Cerebellar nuclear complex (tissue), 1 donor: ENCODE measurements at regions not wholly inside any gene's neighbourhood (a gene's known extent, or its start where the extent isn't known, plus 50 kb on each side); places are given as distances from the start of the nearest gene placed in this dataset.
"Not testable (repeated sequence)": the region's sequence is repeated elsewhere in the genome, so short reads cannot be mapped to it uniquely, and the experiment has no call there.

Source experiments
- DNase-seq, 2 experiments: peaks; one replicate each; lab custom pipeline; 2025; lab: John Stamatoyannopoulos, UW

DNA sequence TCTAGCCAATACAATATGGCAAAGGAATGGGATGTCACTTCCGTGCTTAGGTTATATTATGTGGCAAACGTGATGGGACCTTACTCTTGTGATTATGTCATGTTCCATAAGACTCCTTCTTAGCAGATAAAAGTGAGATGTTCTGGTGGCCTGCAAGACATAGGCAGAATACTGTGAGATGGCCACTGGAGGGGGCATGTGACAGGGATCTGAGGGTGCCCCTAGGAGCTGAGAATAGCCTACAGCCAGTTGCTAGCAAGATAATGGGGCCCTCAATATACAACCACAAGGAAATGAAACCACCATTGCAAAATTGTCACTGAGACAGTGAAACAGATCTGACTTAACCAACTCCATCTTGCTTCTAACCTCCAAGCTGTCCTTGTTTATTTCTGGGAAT, 151.4 kb upstream of the SSTR1 start:
- no peak for DNase-seq

DNA sequence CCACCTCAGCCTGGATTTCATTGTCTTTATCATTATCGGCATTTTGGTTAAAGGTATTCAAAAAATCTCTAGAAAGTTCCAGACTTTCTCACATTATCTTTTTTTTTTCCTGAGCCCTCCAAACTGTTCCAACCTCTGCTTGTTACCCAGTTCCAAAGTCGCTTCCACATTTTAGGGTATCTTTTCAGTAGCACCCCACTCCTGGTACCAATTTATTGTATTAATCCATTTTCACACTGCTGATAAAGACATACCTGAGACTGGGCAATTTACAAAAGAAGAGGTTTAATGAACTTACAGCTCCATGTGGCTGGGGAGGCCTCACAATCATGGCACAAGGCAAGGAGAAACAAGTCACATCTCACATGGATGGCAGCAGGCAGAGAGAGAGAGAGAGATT, 145.5 kb upstream of the SSTR1 start:
- DNase-seq = not testable (repeated sequence)

DNA sequence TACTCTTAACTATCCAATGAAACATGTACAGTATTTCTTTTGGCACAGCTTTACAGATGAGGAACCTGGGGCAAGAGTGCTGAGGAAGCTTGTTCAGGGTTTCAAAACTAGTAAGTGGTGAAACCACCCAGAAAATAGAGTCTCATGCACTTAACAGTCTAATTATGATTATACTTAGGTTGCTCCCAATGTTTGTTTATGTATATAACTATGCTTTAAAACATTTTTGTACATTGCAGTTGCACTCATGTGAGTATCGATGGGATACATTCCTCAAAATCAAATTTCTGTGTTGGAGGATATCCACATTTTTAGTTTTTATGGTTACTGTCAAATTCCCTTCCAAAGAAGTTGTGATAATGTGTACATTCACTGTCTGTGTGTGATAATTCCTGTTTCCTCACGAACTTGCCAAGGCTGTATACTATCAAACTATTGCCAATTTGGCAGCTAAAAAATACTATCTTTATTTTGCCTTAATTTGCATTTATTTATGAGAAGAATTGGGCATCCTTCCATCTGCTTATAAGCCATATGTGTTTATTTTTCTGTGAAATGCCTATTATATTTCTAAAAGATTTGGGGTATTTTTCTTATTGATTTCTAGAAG, 143.9 kb upstream of the SSTR1 start:
- DNase-seq = no peak

DNA sequence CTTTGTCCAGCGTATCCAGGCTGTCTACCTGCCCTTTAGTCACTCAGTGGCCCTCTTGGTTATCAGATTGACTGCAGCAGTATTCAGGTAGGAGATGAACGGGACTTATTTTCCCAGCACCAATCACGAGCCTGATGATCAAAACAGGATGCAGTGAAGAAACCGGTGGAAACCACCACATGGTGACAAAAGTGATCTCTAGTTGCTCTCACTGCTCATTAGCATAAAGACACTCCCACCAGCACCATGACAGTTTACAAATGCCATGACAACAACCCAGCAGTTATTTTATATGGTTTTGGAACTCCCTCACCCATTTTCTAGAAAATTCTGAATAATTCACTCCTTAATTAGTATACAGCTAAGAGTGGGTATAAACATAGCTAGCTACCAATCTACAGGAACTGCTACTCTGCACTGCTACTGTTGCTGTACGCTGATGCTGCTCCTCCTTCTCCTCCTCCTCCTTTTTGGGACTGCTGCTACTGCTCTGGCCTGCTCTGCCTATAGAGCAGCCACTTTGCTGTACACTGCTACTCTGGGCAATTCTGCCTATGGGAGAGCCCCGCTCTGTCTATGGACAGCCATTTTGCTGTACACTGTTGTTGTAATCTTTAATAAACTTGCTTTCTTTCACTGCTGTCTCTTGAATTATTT, 142.5 kb upstream of the SSTR1 start:
- DNase-seq = no peak

DNA sequence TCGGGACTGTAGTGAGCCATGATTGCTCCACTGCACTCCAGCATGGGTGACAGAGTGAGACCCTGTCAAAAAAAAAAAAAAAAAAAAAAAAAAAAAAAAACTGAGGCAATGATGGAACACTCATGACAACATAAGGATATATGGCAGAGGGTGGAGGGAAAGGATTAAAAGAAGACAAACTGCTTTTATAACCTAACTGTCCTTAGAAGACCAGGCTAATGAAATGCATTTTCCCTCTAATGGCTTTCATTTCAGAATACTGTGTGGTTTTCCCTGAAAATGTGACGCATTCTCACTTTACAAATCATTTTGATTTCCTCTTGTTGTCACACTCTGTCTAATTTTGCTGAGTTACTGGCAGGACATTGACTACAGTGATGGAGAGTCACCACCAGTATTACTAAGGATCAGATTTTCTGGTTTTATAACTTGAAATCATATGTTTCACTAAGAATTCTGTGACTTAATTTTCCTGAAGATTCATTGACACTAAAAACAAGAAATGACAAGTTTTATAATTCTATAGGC, 137.6 kb upstream of the SSTR1 start:
- no peak for DNase-seq

DNA sequence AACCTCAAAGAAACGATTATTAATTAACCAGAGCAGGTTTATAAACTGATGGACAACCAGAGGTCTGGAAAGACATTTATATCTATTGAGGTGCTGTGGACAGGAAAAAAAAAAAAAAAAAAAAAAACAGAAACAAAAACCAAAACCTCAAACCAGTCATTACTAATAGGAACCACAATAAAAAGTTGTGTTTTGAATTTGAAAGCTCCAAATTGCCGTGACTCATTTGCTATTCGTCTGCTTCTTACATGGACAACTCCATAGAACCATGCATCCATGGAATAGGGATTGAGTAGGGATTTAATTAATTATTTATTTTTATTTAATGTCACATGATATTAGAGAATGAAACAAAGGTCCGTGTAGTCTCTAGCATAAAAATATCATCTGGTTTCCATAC, 134.1 kb upstream of the SSTR1 start:
- DNase-seq = no peak

DNA sequence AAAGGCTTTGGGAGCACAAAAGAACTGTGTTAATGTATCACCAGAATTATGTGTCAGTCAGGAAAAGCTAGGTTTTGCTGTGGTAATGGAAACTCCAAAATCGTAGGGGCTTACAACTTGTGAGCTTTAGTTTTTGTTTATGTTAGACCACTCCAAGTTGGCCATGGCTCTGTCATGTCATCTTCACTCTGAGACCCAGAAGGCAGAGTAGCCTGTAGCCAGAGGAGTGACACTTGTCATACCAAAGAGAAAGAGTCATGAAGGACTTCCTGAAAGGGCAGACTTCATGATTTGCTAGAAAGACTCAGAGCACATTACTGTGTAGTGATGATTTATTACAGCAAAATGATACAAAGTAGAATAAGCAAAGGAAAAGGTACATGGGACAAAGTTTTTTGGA, 133.6 kb upstream of the SSTR1 start:
- DNase-seq = no peak

DNA sequence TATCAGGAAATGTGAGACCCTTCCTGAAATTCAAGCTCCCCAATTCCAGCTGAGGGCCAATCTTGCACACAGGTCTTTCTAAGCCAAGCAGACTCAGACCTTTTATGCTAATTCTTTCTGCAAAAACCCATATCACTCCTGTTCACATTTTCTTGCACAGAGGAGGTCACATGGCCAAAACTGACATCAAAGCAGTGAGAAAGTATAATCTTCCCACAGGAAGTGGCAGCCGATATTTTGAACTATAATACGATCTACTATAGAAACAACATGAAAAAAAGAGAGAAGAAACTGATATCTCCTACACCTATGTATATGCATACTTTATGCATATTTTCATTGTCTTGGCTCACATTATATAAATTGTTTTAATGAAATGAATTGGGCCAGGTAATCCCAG, 132.9 kb upstream of the SSTR1 start:
- DNase-seq = no peak

DNA sequence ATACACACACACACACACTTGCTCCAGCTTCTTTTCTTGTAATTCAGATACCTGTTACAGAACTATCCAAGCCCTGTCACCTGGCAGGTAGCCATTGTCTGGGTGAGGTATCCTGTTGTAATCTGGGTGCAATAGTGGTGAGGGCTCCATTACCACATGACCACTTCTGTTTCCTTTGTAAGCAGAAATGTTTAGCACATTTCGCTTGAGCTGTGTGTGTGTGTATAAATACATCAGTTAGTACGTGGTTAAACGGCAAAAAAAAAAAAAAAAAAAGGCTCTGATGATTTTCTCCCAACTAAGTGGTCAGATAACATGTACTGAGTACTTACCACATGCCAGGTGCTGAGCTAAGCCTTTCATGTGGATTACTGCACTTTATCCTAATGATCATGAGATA, 129.3 kb upstream of the SSTR1 start:
- DNase-seq = no peak

DNA sequence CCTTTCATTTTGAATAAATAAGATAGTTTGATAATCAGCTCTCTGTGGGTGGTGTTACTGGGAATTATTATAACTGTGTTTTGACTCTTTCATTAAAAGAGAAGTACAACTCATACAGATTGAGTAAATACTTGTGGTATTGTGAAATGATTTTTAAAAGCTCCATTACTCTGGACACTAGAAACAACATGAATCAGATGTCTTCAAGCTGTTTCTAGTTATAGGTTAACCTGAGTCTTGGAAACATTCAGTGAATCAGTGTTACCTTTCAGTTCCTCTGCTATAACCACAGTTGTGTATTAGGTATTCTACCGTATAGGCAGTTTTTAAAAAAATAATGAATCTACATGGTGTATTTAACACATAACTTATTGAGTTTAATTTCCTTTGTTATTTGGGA, 128.4 kb upstream of the SSTR1 start:
- no peak for DNase-seq

DNA sequence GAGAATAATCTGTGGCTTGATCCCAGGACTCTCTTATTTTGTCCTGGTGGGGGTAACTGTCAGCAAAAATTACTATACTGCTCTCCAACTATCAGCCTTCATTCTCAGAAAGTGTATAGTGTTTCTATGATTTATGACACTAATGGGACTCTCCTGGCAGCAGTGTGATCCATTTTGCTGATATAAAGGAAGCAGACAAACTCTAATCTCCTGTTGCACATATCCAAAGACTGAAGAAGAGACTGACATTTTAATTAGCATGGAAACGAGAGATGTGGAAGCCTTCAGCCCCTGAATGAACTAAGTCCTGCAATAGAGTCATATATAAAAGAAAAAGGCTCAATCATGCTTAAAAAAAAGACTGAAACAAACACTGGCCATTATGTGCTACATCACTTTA, 127.8 kb upstream of the SSTR1 start:
- no peak for DNase-seq

DNA sequence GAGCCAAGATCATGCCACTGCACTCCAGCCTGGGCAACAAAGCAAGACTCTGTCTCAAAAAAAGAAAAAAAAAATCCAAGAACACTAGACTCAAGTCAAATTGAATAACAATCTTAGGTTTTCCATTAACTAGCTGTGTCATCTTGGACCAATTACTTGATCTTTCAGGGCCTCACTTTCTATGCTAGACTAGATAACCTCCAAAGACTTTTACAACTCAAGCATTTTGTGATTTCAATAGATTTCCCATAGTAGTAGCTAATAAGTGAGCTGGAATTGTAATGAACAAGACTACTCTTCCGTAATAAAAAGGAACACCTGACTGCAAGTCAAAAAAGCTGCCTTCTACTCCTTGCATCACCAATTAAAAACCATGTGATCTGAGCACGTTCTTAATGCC, 127.0 kb upstream of the SSTR1 start:
- DNase-seq = no peak

DNA sequence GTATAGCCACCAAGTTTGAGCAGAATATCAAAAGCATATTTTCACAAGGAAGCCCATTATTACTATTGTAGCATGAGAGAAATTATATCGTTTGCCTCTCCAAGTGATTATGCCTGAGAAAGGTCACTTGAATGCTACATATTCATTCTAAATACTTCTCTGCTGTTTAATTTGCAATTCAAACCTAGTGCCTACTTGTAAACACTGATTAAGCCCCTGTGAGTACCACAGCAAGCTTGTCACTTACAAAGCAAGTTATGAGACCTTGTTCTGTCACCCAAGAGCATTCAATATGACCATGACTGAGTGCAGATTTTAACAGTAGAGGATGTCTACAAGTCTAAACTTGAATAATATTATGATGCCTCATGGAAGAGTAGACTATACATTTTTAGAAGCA, 124.7 kb upstream of the SSTR1 start:
- DNase-seq = no peak

DNA sequence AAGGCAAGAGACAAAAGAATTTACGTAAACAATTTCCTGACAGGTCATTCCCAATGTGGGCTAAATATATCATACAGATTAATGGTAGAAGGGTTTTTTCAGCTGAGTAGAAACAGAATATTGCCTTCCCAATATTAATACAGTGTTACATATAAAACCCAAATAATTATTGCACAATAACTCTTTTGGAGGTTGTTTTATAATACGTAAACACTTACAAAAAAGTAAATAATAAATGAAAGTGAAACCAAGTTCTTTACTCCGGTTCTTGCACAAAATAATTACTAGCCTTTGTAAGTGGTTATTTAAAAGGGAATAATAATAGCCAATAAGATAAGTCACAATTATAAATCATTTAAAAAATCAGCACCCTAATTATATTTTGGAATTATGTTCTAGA, 118.6 kb upstream of the SSTR1 start:
- no peak for DNase-seq

DNA sequence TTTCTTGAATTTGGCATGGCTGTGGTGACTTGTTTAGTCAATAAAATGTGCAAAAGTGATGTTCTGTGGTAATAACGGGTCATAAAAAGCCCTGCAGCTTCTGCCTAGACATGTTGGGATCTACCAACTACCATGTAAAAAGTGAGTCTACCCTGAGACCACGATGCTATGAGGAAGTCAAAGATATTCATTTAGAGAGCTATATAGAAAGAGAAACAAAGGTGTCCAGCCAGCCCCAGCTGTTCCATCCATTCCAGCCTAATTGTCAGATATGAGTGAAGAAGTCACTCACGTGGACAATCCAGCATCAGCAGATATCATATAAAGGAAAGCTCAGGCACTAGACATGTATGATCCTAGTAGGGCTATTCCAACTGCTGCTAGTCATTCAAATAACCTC, 117.2 kb upstream of the SSTR1 start:
- DNase-seq = no peak

DNA sequence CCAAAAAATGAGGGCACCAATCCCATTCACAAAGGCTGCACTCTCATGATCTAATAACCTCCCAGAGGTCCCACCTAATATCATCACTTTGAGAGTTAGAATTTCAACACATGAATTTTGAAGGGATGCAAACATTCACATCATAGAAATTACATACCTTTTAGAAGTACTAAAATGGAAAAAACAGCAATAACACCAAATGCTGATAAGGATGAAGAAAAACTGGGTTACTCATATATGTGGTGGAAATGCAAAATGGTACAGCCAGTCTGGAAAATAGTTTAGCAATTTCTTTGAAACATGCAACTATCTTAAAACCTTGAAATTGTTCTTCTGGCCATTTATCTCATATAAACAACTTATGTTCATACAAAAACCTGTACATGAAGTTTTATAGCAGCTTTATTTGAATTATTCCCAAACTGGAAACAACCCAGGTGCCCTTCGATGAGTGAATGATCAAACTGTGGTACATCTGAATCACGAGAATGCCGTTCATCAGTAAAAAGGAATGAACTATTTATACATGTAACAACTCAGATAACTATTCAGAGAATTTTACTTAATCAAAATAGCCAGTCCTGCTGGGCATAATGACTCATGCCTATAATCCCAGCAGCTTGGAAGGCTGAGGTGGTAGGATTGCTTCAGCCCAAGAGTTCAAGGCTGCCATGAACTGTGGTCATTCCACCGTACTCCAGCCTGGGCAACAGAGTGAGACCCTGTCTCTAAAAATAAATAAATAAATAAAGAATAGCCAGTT, 109.4 kb upstream of the SSTR1 start:
- DNase-seq = no peak

DNA sequence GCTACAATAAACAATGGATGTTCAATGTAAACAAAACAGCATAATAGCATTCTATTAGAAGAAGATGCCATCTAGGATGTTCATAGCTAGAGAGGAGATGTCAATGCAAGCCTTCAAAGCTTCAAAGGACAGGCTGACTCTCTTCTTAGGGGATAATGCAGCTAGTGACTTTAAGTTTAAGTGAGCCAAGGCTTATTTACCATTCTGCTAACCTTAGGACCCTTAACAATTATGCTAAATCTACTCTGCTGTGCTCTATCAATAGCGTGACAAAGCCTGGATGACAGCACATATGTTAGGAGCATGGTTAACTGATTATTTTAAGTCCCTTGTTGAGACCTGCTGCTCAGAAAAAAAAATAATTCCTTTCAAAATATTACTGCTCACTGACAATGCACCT, 106.0 kb upstream of the SSTR1 start:
- no peak for DNase-seq

DNA sequence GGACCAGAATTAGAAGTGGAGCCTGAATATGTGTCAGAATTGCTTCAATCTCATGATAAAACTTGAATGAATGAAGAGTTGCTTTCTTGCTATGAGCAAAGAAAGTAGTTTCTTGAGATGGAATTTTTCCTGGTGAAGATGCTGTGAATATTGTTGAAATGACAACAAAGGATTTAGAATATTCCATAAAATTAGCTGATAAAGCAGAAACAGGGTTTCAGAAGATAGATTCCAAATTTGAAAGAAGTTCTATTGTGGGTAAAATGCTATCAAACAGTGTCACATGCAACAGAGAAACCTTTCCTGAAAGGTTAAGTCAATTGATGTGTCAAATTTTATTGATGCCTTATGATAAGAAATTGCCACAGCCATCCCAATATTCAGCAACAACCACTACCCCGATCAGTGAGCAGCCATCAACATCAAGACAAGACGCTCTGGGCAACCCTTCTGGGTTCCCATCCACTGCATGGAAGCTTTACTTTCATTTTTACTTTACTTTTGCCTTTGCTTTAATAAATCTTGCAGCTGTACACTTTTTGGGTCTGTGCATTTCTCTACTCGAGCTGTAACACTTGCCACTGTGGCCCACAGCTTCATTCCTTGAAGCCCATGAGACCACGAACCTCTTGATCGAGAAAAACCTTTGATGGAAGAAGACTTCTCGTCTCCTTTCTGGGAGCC, 104.0 kb upstream of the SSTR1 start:
- DNase-seq = no peak

DNA sequence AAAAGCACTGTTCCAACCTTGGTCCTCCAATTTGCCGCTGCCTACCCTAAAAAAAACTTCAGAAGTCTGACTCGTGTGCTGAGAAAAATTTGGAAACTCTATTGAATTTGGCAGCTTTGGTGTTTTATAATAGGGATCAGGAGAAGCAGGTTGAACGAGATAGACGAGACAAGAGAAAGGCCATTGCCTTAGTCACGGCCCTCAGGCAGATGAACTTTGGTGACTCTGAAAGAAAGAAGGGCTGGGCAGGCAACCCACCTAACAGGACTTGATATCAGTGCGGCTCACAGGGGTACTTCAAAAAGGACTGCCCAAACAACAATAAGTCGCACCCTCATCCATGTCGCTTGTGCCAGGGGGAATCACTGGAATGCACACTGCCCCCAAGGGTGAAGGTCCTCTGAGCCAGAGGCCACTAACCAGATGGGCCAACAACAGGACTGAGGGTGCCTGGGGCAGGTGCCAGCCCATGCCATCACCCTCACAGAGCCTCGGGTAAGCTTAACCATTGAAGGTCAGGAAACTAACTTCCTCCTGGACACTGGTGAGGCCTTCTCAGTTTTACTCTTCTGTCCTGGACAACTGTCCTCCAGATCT, 102.5 kb upstream of the SSTR1 start:
- no peak for DNase-seq

DNA sequence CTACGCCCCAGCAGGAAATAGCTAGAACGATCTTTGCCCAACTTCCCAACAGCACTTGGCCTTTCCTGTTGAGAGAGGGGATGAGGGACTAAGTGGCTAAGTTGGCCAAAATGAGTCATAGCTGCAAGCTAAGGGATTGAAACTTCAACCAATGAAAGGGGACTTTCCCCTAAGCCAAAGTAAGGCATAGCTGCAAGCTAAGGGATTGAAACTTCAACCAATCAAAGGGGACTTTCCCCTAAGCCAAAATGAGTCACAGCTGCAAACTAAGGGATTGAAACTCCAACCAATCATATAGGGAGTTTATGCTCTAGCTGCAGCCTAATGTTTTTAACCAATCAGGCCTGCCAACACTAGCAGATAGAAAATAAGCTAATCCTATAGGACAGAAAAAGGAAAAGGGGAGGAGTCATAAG, 100.5 kb upstream of the SSTR1 start:
- DNase-seq = no peak

DNA sequence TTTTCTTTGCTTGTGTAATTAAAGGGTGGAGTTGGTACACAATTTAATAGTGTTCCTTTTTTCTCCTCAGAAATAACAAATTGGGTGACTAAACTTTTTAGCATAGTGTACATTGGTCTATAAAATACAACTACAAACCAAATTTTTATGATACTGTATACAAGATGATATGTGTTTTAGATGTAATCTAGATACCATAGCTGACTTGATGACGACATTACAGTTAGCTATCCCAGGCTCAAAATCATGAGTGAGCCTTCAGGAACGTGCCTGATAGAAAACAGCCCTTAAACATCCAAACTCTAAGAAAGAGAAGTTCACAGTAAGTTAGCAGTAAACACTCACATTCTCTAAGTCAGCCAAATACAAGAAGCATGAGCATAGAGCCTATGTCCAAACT, 99.0 kb upstream of the SSTR1 start:
- no peak for DNase-seq

DNA sequence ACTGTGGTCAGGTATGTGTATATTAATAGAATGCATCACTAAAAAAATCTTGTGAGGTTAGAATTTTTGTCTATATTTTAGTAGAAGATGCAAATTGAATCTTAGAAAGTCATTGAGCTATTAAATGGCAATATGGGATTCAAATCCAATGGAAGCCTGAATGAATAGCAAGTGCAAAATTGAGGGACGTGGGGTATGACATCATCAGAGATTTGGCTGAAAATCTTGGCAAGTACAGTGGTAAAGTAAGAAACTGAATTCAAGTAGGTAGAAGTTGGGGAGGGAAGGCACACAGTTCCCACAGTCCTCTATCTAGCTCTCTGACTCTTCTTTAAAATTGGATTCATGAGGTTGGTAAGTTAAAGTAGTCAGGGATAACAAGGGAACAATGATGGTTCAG, 97.4 kb upstream of the SSTR1 start:
- no peak for DNase-seq
